Tibial nerve (tissue), 4 donors: ENCODE measurements at regions not wholly inside any gene's neighbourhood (a gene's known extent, or its start where the extent isn't known, plus 50 kb on each side); places are given as distances from the start of the nearest gene placed in this dataset.
"Not testable (repeated sequence)": the region's sequence is repeated elsewhere in the genome, so short reads cannot be mapped to it uniquely, and the experiment has no call there.

Source experiments
- DNase-seq, 2 donors: peaks; one replicate each; pipeline ENCODE4 v3.0.0-alpha.2; 2019; ENCODE audit warnings: low spot score in 2 of 2
- H3K27ac ChIP-seq, 4 donors: fragments of 200-600 bp; sonication (generic) in 3 of 4; one replicate each; pipeline ENCODE4 v1.5.1; 2017 to 2019; ENCODE audit warnings: mild to moderate bottlenecking in 1 of 4
- H3K27me3 ChIP-seq, 2 donors: fragments of 200-600 bp; sonication (generic) in 1 of 2; one replicate each; pipeline versions ENCODE4 v1.5.1 to v1.6.0; 2017 to 2019
- H3K36me3 ChIP-seq, 3 donors: fragments of 200-600 bp; sonication (generic); one replicate each; pipeline ENCODE4 v1.5.1; 2018 to 2019
- H3K4me1 ChIP-seq, 4 donors: fragments of 200-600 bp; sonication (generic) in 3 of 4; one replicate each; pipeline ENCODE4 v1.5.1; 2017 to 2019
- H3K4me3 ChIP-seq, 4 donors: fragments of 200-600 bp; sonication (generic) in 3 of 4; one replicate each; pipeline ENCODE4 v1.5.1; 2017 to 2019; ENCODE audit warnings: mild to moderate bottlenecking in 1 of 4, moderate library complexity in 1 of 4
- H3K9me3 ChIP-seq, 4 donors: fragments of 200-600 bp; sonication (generic) in 3 of 4; one replicate each; pipeline ENCODE4 v1.5.1; 2017 to 2019
- EP300 ChIP-seq, 2 donors: sonication (generic); formaldehyde crosslinking; IDR thresholded peaks; one replicate each; pipeline ENCODE4 v1.6.1; 2017; ENCODE audit warnings: antibody characterized with exemption in 2 of 2, mild to moderate bottlenecking in 1 of 2
- POLR2A ChIP-seq, 2 donors: fragments of 450-650 bp; IDR thresholded peaks; one replicate each; pipeline ENCODE4 v1.6.1; 2017; ENCODE audit warnings: antibody characterized with exemption in 2 of 2, mild to moderate bottlenecking in 2 of 2, moderate library complexity in 2 of 2
- WGBS, 2 donors: methylation state at CpG; one replicate each; pipeline ENCODE4 v1.1.5; 2018; 5-methylcytosine and 5-hydroxymethylcytosine counted together
- TF ChIP-seq, protein P1 (sequence below), 5 experiments: fragments of 200-600 bp in 3 of 5; fragments of 450-650 bp in 2 of 5; sonication (generic) in 3 of 5; IDR thresholded peaks; one replicate each; pipeline ENCODE4 v1.5.1; 2016 to 2019; ENCODE audit warnings: antibody characterized with exemption in 5 of 5, mild to moderate bottlenecking in 3 of 5, moderate library complexity in 2 of 5

- H3K36me3 ChIP-seq, result no peaks in the 10 kb centered on the region
- H3K27me3 ChIP-seq, result no peaks in the 10 kb centered on the region
- no peak overlapping the region for H3K27ac ChIP-seq
- 85 to 95% methylated on average over 4 of the region's 4 CpGs for WGBS, 2 donors
- no peaks in the 10 kb centered on the region for H3K4me1 ChIP-seq
- H3K9me3 ChIP-seq, result peaks cover 0 to 29% (median 0%) of the 10 kb centered on the region in 4 donors
- DNase-seq, result no peak
- TF ChIP-seq POLR2A (IDR thresholded peaks at IDR 0.05) (no peak), EP300 (IDR thresholded peaks at IDR 0.05) (no peak)
- TF ChIP-seq, protein P1, sequence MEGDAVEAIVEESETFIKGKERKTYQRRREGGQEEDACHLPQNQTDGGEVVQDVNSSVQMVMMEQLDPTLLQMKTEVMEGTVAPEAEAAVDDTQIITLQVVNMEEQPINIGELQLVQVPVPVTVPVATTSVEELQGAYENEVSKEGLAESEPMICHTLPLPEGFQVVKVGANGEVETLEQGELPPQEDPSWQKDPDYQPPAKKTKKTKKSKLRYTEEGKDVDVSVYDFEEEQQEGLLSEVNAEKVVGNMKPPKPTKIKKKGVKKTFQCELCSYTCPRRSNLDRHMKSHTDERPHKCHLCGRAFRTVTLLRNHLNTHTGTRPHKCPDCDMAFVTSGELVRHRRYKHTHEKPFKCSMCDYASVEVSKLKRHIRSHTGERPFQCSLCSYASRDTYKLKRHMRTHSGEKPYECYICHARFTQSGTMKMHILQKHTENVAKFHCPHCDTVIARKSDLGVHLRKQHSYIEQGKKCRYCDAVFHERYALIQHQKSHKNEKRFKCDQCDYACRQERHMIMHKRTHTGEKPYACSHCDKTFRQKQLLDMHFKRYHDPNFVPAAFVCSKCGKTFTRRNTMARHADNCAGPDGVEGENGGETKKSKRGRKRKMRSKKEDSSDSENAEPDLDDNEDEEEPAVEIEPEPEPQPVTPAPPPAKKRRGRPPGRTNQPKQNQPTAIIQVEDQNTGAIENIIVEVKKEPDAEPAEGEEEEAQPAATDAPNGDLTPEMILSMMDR (IDR thresholded peaks at IDR 0.05), result no peak
- no peak overlapping the region for H3K4me3 ChIP-seq
These were observed 51.8 kb upstream of the GSC start for GRCh38 chr14:94821705-94822104.

DNA sequence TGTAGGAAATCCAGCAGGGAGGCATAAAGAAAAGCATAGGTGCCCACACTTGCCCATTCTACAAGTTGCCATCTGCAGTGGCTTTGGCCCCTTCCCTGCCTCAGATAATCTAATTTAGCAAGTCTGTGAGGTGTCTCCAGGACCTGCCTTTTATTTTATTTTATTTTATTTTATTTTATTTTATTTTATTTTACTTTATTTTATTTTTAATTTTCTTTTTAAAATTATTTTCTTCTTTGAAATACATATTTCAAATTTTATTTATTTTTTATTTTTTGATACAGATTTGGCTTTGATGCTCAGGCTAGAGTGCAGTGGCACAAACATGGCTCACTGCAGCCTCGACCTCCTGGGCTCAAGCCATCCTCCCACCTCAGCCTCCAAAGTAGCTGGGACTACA, 51.0 kb upstream of the GSC start:
- not testable (repeated sequence) for H3K4me3 ChIP-seq, H3K27me3 ChIP-seq, DNase-seq, H3K4me1 ChIP-seq, H3K27ac ChIP-seq, H3K36me3 ChIP-seq
- peaks cover 0 to 29% (median 0%) of the 10 kb centered on the region in 4 donors for H3K9me3 ChIP-seq
- WGBS, 2 donors, result 76 to 93% methylated on average over 1 of the region's 1 CpG
